Brain microvascular endothelial cell (primary cell): ENCODE measurements at regions not wholly inside any gene's neighbourhood (a gene's known extent, or its start where the extent isn't known, plus 50 kb on each side); places are given as distances from the start of the nearest gene placed in this dataset.

Experiments
- DNase-seq: peaks from one replicate; pipeline ENCODE4 v3.0.0-alpha.2; 2020
- H3K27ac ChIP-seq: fragments of 250-450 bp; sonication (Bioruptor Pico); 2 replicates; pipeline ENCODE4 v1.5.1; 2020; ENCODE audit warnings: mild to moderate bottlenecking, moderate library complexity
- H3K27me3 ChIP-seq: fragments of 250-450 bp; sonication (Bioruptor Pico); replicated peaks from 2 replicates; pipeline ENCODE4 v1.5.1; 2020; ENCODE audit warnings: mild to moderate bottlenecking
- H3K36me3 ChIP-seq: fragments of 250-450 bp; sonication (Bioruptor Pico); replicated peaks from 2 replicates; pipeline ENCODE4 v1.5.1; 2020; ENCODE audit warnings: mild to moderate bottlenecking
- H3K4me3 ChIP-seq: 2 replicates; pipeline ENCODE4 v1.5.1; 2011; ENCODE audit warnings: low read depth, mild to moderate bottlenecking, control low read depth, low read length, moderate library complexity
- in situ Hi-C: cut with HindIII; loops from 2 replicates; pipeline ENCODE4 v1.10.0; 2017; ENCODE audit warnings: low sequenced_read_pairs, low pct_ligation_motif_present
- TF ChIP-seq, protein P1 (sequence below): IDR thresholded peaks from 2 replicates; pipeline ENCODE4 v1.5.1; 2011; ENCODE audit warnings: low read depth, mild to moderate bottlenecking, moderate library complexity, low read length, control low read depth, inconsistent platforms; ENCODE audit errors: missing control alignments

DNA sequence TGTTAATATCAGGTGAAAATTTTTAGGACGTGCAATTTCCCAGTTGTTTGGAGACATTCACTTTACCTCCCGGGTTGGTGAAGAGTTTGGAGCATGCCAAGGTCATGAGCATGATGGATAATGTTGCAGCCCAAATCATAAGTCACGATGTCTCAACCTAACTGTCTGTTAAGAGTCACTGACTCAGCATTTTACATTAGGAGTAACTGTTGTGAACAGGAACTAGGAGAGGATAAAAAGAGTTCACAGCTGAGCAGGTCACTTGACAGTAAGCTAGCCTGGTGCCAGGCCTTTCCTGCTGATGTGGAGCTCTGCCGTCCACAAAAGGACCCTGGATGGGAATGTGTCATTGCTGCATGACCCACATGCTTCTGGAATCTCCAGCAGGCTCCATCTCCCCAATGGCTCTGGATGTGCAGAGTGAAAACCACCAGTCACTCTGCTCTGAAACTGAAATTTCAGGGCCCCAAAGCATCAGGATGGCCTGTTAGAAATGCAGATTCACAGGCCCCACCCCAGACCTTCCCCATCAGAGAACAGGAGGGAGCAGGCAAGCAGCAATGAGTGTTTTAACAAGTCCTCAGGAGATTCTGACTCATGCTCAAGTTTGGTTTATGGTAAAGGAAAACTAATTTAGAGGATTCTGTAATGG is 371.6 kb upstream of the MAF start:
- H3K36me3 ChIP-seq, result no peaks in the 10 kb centered on the region
- no peaks in the 10 kb centered on the region for H3K27me3 ChIP-seq

GRCh38 chr16:79971237-79971572 is 370.7 kb upstream of the MAF start:
- in situ Hi-C loops, result no loop called here
- Histone ChIP-seq H3K27me3 (no peaks in the 10 kb centered on the region), H3K27ac (no peak overlapping the region), H3K4me3 (no peak overlapping the region), H3K36me3 (no peaks in the 10 kb centered on the region)
- TF ChIP-seq, protein P1, sequence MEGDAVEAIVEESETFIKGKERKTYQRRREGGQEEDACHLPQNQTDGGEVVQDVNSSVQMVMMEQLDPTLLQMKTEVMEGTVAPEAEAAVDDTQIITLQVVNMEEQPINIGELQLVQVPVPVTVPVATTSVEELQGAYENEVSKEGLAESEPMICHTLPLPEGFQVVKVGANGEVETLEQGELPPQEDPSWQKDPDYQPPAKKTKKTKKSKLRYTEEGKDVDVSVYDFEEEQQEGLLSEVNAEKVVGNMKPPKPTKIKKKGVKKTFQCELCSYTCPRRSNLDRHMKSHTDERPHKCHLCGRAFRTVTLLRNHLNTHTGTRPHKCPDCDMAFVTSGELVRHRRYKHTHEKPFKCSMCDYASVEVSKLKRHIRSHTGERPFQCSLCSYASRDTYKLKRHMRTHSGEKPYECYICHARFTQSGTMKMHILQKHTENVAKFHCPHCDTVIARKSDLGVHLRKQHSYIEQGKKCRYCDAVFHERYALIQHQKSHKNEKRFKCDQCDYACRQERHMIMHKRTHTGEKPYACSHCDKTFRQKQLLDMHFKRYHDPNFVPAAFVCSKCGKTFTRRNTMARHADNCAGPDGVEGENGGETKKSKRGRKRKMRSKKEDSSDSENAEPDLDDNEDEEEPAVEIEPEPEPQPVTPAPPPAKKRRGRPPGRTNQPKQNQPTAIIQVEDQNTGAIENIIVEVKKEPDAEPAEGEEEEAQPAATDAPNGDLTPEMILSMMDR, result no peak
- no peak for DNase-seq

More for the DNA sequence above, 371.6 kb upstream of the MAF start:
- in situ Hi-C loops, result no loop called here
- TF ChIP-seq, protein P1, result no peak
- Histone ChIP-seq H3K27ac (no peak overlapping the region), H3K4me3 (no peak overlapping the region)
- no peak for DNase-seq

DNA sequence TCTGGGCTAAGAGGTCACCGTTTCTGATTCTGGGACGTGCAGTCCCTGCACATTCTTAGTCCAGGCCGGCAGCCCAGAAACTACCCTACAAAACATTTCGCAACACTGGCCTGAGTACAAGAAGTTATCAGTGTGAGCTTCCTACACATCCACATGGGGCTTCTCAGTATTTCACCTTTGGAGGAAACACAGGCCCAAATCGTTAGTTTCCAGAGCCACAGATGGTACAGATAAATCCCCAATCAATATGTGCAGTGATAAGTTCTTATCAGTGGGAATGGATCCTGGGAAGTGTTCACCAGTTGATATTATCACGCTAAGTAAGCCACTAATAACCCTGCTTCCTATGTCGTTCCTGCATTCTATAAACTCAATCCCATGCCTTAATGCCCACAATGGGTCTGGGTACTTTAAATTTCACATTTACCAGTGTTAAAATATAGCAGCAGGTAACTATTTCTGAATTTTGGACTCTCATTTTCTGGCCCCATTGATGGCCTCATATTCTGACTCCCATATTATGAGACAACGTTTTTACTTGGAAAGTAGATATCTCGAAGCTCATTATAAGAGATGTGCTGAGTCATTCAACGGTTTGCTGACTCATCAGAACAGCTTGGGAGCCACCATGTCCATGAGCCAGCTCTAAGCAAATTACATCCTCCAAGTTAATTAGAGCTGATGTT is 370.2 kb upstream of the MAF start:
- no peak for DNase-seq
- in situ Hi-C loops, result no loop called here
- Histone ChIP-seq H3K4me3 (no peak overlapping the region), H3K27me3 (no peaks in the 10 kb centered on the region), H3K36me3 (no peaks in the 10 kb centered on the region), H3K27ac (no peak overlapping the region)
- TF ChIP-seq, protein P1, result no peak

- no peak overlapping the region for H3K4me3 ChIP-seq
- H3K27ac ChIP-seq, result no peak overlapping the region
- no peak for DNase-seq
- H3K27me3 ChIP-seq, result no peaks in the 10 kb centered on the region
- in situ Hi-C loops, result no loop called here
- no peaks in the 10 kb centered on the region for H3K36me3 ChIP-seq
- TF ChIP-seq, protein P1, result no peak
These were observed 369.6 kb upstream of the MAF start for GRCh38 chr16:79970087-79970486.

GRCh38 chr16:79969458-79969857 is 368.9 kb upstream of the MAF start:
- H3K4me3 ChIP-seq, result no peak overlapping the region
- no peak for DNase-seq
- in situ Hi-C loops, result no loop called here
- H3K27me3 ChIP-seq, result no peaks in the 10 kb centered on the region
- no peaks in the 10 kb centered on the region for H3K36me3 ChIP-seq
- no peak overlapping the region for H3K27ac ChIP-seq
- TF ChIP-seq, protein P1, result no peak
